ENCODE measurements at regions not wholly inside any gene's neighbourhood (a gene's known extent, or its start where the extent isn't known, plus 50 kb on each side); places are given as distances from the start of the nearest gene placed in this dataset.

DNA sequence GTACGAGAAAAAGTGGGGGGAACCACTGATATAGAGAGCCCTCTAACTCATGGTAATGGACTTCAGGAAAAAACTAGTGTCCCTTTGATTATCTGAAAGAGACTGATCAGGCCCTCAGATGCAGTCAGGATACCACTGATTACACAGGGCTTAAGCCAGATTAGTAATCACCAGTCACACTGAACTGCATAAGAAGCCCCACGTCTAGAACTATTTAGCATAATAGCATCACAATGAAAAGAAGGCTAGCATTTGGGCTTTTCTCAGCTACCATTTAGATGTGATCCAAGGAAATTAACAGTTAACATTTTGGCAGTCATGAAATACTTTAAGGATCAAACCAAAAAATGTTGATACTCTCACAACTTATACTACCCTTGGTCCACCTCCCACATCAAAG is 813.1 kb upstream of the POU3F3 start:
- Histone ChIP-seq H3K9me3 (no peaks in the 10 kb centered on the region), H3K4me3 (no peak overlapping the region), H3K4me1 (no peaks in the 10 kb centered on the region), H3K27me3 (no peaks in the 10 kb centered on the region), H3K36me3 (no peaks in the 10 kb centered on the region), H3K27ac (no peak overlapping the region)
- TF ChIP-seq POLR2A (IDR thresholded peaks at IDR 0.05) (no peak), POLR2AphosphoS5 (IDR thresholded peaks at IDR 0.05) (no peak), EP300 (IDR thresholded peaks at IDR 0.05) (no peak)
- TF ChIP-seq, protein P1, sequence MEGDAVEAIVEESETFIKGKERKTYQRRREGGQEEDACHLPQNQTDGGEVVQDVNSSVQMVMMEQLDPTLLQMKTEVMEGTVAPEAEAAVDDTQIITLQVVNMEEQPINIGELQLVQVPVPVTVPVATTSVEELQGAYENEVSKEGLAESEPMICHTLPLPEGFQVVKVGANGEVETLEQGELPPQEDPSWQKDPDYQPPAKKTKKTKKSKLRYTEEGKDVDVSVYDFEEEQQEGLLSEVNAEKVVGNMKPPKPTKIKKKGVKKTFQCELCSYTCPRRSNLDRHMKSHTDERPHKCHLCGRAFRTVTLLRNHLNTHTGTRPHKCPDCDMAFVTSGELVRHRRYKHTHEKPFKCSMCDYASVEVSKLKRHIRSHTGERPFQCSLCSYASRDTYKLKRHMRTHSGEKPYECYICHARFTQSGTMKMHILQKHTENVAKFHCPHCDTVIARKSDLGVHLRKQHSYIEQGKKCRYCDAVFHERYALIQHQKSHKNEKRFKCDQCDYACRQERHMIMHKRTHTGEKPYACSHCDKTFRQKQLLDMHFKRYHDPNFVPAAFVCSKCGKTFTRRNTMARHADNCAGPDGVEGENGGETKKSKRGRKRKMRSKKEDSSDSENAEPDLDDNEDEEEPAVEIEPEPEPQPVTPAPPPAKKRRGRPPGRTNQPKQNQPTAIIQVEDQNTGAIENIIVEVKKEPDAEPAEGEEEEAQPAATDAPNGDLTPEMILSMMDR (IDR thresholded peaks at IDR 0.05), result no peak
- 57% methylated on average over 2 of the region's 2 CpGs for WGBS
- no peak for DNase-seq (ENCODE audit: low spot score in 2 of 2)

DNA sequence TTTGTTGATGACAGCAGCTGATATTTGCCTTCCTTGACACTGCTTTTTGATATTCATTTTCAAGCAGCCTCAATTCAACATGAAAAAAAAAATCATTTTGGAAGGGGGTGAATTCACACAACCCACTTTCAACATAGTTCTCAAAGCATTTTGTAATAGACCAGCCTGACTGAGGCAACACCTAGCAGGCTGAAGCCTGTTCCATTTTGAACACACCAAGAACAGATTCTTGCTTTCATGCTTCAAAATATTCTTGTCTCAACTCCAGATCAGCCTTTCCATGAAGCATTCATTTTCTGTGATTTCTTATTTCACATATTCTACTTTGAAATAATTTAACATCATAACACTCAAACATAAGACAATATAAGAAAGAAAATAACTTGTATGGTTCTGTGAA is 812.6 kb upstream of the POU3F3 start:
- no peak for DNase-seq (ENCODE audit: low spot score in 2 of 2)
- Histone ChIP-seq H3K4me1 (no peaks in the 10 kb centered on the region), H3K4me3 (no peak overlapping the region), H3K27ac (no peak overlapping the region), H3K9me3 (no peaks in the 10 kb centered on the region), H3K36me3 (no peaks in the 10 kb centered on the region), H3K27me3 (no peaks in the 10 kb centered on the region)
- TF ChIP-seq POLR2A (IDR thresholded peaks at IDR 0.05), result no peak
- TF ChIP-seq, protein P1 (IDR thresholded peaks at IDR 0.05), result no peak
- no peak for TF ChIP-seq EP300 (IDR thresholded peaks at IDR 0.05)
- no peak for TF ChIP-seq POLR2AphosphoS5 (IDR thresholded peaks at IDR 0.05)

DNA sequence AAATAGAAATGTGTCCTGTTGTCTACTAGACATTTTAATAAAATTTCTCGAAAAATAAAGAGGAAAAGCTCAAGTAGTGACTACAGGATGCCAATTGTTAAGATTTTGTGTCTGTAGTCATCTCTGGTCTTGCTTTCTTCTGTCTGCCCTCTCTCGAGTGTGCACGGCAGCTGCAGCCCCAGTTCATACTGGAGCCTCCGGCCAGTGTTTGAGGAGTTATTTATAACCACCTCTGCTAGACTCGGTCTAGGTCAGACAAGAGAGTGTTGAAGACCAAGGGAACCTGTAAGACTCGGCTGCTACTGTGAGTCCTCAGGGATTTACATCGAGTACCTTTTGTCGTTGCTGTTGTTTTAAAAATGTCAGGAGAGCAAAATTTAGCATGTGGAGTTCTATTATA is 810.1 kb upstream of the POU3F3 start:
- DNase-seq (ENCODE audit: low spot score in 2 of 2), result no peak
- Histone ChIP-seq H3K4me1 (no peaks in the 10 kb centered on the region), H3K27ac (no peak overlapping the region), H3K27me3 (no peaks in the 10 kb centered on the region), H3K9me3 (no peaks in the 10 kb centered on the region), H3K36me3 (no peaks in the 10 kb centered on the region), H3K4me3 (no peak overlapping the region)
- WGBS, result 63% methylated on average over 8 of the region's 8 CpGs
- TF ChIP-seq EP300 (IDR thresholded peaks at IDR 0.05), result no peak

DNA sequence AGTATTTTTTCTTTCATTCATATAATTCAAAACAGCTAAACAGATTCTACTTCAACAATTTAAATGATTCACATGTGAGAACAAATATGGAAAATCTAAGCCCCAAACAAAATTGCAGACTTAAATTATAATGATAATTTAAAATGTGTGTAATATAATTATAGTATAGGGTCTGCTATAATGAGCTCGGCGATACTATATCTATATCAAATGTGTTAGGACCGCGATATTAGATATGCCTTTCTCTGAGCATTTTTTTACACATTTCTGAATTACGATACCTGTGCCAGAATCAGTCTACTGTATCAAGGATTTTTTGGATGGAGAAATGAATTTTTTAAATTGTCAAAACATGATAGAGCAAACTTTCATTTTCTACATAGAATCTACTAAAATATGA is 808.8 kb upstream of the POU3F3 start:
- TF ChIP-seq POLR2AphosphoS5 (IDR thresholded peaks at IDR 0.05), result no peak
- TF ChIP-seq POLR2A (IDR thresholded peaks at IDR 0.05), result no peak
- TF ChIP-seq EP300 (IDR thresholded peaks at IDR 0.05), result no peak
- TF ChIP-seq, protein P1 (IDR thresholded peaks at IDR 0.05), result no peak
- DNase-seq (ENCODE audit: low spot score in 2 of 2), result no peak
- H3K9me3 ChIP-seq, result no peaks in the 10 kb centered on the region
- H3K4me3 ChIP-seq, result no peak overlapping the region
- no peak overlapping the region for H3K27ac ChIP-seq
- no peaks in the 10 kb centered on the region for H3K36me3 ChIP-seq
- H3K27me3 ChIP-seq, result no peaks in the 10 kb centered on the region
- WGBS, result 90% methylated on average over 5 of the region's 5 CpGs
- no peaks in the 10 kb centered on the region for H3K4me1 ChIP-seq

DNA sequence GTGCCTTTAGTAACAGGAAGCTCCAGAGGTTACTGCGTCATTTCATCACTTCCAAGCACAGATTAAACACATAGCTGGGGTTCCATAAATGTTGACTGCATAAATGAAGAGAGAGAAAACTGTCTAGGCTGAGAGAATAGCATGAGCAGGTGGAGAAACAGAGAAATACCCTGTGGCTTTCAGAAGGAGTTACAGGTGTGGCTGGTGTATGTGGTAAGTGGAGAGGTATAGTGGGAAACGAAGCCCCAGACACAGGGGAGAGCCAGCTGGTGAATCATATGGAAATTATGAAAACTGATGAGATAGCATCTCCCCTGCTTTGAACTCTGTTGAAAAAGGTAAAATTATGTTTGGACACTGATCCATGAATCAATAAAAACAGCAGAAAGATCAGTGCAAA is 807.4 kb upstream of the POU3F3 start:
- WGBS, result 63% methylated on average over 2 of the region's 2 CpGs
- TF ChIP-seq EP300 (IDR thresholded peaks at IDR 0.05) (no peak), POLR2A (IDR thresholded peaks at IDR 0.05) (no peak), POLR2AphosphoS5 (IDR thresholded peaks at IDR 0.05) (no peak)
- TF ChIP-seq, protein P1 (IDR thresholded peaks at IDR 0.05), result no peak
- DNase-seq (ENCODE audit: low spot score in 2 of 2), result no peak
- Histone ChIP-seq H3K27ac (no peak overlapping the region), H3K36me3 (no peaks in the 10 kb centered on the region), H3K9me3 (no peaks in the 10 kb centered on the region), H3K4me1 (no peaks in the 10 kb centered on the region), H3K27me3 (no peaks in the 10 kb centered on the region), H3K4me3 (no peak overlapping the region)

DNA sequence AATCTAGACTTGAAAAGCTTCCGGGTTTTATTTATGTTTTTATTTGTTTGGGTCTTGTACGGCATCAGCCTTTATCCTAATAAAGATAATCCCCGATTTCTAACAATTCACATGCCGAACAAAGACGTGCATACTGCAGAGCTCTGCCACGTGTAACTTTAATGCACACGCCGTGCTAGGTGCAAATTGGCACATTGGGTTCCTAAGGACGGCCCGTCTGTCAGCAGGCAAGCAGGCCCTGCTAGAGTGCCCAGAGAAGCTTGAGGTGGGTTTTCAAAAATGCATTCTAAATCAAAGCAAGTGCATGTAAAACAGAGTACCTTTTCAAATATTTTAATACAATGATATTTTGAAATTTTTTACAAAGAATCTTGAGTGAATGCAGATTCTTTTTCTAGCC is 806.4 kb upstream of the POU3F3 start:
- Histone ChIP-seq H3K27me3 (no peaks in the 10 kb centered on the region), H3K9me3 (no peaks in the 10 kb centered on the region), H3K4me3 (no peak overlapping the region), H3K4me1 (no peaks in the 10 kb centered on the region), H3K27ac (no peak overlapping the region), H3K36me3 (no peaks in the 10 kb centered on the region)
- TF ChIP-seq, protein P1 (IDR thresholded peaks at IDR 0.05), result no peak
- no peak for TF ChIP-seq POLR2A (IDR thresholded peaks at IDR 0.05)
- no peak for TF ChIP-seq POLR2AphosphoS5 (IDR thresholded peaks at IDR 0.05)
- no peak for TF ChIP-seq EP300 (IDR thresholded peaks at IDR 0.05)
- WGBS, result 89% methylated on average over 10 of the region's 10 CpGs
- no peak for DNase-seq (ENCODE audit: low spot score in 2 of 2)
